HG03521 (cell line): ENCODE measurements at regions not wholly inside any gene's neighbourhood (a gene's known extent, or its start where the extent isn't known, plus 50 kb on each side); places are given as distances from the start of the nearest gene placed in this dataset.

ENCODE experiments used
- ATAC-seq: cut with Tn5 transposase; IDR thresholded peaks from one replicate; pipeline ENCODE4 v1.9.1; 2021; ENCODE audit warnings: mild to moderate bottlenecking, moderate library complexity; ENCODE audit not compliant: unreplicated experiment

DNA sequence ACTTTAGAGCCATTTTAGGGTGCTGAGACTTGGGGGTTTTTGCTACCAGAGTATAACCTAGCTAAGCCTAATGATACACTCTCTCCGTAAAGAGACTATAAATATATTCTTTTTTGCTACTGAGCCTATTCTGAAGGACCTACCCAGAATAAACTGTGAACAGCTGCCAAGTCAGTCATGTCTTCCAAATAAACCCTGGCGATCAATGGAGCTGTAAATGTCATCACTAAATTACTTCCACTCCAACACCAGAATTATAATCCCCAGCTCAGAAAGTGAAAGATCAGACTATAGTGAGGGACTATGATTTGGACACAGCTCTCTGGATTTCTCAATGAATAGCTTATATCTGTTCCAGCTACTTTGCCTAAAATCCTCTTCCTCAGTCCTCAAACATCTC lies 178.9 kb downstream of the METTL4 start:
- ATAC-seq, result no peak

DNA sequence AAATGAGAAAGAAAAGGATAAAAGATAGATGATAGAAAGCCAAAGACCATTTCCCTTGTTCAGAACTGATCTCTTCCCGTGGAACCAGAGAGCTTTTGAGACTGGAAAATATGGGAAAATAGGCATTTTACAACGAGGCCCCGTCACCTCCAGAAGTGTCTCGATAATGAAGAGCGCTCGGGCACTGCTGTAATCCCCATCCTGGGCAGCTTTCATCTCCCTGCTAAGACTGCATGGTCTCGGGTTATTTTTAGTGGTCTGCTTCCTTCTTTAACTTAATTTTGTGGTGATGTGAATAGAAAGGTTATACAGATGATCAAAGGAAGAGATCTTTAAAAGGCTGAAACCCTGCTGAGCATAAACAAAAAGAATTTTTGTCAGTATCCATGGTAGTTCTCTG lies 176.6 kb downstream of the METTL4 start:
- no peak for ATAC-seq

DNA sequence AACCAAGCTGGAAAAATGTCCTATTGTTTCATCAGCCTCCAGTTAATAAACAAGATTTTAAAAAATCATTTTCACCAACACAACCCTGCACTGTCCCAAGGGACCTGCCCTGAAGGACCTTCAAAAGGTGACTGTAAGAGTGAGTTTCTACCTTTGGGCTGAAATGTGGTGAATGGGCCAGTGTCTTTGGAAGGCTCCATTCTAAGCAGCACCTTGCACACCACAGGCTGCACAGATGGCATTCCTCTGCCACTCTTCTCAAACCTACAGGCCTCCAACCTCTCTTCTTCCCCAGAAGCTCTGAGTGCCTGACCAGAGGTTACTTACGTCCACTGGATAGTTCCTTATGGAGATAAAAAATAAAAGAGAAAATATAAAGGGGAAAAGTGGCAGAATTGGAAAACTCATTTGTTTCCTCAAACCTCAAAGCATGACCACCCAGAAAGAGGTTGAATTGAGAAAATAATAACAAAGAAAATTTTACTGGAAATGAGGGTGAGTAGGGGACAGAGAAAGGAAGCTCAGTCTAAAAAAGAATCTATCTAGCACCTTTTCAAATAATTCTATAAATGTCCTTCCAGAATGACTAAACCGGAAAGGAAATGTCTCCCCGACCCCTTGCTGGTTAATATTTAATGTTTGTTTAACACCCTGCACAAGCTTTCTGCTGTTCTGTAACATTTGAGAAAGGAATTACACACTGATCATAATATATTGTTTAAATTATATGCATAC lies 175.7 kb downstream of the METTL4 start:
- ATAC-seq, result no peak

DNA sequence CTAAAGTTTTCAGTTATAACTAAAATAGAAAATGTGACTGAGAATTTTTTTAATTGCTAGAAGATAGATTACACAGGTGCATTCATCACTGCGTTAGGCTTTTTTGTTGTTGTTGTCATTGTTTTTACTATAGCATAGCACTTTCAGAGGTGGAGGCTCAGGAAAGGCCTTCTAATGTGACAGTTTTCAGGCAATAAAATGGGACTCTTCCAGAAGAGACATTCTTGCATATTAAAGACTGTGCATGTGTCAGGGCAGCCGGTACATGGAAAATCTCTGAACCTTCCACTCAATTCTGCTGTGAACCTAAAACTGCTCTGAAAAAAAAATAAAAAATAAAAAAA lies 175.2 kb downstream of the METTL4 start:
- no peak for ATAC-seq

DNA sequence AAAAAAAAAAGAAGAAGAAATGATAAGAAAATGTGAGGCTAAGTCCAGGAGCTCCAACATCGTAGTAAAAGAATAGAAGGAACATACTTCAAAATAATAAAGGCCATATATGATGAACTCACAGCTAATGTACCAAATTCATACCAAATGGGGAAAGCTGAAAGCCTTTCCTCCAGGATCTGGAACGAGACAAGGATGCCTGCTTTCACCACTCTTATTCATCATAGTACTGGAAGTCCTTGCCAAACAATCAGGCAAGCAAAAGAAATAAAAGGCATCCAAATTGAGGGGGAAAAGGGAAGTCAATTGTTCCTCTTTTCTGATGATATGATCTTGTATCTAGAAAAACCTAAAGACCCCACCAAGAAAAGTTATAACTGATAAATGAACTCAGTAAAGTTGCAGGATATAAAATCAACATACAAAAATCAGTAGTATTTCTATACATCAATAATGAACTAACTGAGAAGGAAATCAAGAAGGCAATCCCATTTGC lies 170.6 kb downstream of the METTL4 start:
- no peak for ATAC-seq

DNA sequence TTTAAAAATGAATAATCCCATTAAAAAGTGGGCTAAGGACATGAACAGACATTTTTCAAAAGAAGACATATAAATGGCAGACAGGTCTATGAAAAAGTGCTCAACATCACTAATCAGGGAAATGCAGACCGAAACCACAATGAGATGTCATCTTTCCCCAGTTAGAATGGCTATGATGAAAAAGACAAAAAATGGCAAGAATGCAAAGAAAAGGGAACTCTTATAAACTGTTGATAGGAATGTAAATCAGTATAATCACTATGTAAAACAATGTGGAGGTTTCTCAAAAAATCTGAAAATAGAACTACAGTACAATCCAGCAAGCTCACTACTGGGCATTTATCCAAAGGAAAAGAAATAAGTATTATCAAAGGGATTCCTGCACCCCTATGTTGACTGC lies 169.2 kb downstream of the METTL4 start:
- ATAC-seq, result no peak

DNA sequence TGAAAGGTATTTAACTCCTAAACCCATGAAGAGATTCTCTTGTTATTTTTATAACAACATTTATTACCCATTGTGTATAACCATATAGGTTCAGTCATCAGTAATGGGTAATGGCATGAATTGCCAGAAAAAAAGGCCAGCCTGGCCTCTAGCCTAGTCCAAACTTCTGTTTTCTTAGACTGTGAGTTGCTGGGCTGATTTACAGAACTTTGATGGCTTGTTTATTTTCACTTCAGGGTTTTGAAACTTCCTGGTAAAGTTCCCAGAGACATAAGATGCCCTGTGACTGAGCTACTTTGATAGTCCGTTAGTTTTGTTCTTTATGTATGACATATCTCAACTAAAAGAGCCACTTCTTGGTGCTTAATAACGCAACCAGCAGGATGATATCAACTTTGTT lies 164.8 kb downstream of the METTL4 start:
- no peak for ATAC-seq

DNA sequence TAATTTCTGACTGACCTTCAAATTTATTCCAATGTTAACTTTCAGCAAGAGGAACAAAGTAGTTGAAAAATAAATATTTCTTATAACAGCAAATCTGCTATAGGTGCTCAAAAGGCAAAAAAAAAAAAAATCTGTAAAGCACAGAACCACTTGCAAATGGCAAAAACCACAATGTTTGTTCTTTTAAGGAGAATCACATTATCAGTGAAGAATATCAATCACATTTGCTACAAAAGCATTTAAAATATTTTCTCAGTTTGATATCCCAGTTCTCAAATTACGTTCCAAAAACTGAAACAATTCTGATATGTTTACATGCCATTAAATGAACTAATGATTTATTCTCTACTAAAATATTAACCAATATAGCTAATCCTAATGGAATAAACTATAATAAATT lies 163.3 kb downstream of the METTL4 start:
- ATAC-seq, result no peak

DNA sequence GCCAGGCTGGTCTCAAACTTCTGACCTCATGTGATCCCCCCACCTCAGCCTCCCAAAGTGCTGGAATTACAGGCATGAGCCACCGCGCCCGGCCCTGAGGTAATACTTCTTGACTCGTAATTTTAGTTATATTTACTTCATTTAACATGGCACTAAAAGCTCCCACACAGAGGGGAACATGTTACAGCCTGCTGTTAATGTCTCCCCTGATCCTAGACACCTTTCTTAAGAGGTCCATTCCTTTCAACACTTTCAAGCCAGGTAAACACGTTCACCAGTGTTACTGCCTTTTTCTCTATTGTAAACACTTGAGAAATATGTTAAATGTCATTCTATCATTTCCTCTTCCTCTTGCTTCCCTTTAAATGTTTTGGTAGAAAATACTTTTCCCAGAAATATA lies 161.4 kb downstream of the METTL4 start:
- ATAC-seq, result no peak

DNA sequence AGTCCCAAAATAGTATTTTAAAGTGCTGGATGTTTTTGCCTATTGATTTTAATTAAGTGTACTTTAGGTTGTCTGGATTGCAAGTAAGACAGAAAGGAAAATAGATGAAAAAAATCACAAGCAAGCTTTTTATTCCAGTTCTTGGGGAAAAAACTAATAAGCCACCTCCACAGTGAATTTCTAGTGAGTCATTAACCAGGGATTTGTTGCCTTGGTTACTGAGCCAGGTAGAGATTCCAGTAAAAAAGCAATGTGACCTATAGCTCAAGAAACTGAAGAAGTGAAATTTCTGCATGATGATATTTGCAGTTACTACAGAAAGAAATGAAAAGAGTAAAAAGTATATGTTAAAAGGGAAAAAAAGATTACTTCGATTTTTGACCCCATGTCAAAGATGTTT lies 160.6 kb downstream of the METTL4 start:
- no peak for ATAC-seq

DNA sequence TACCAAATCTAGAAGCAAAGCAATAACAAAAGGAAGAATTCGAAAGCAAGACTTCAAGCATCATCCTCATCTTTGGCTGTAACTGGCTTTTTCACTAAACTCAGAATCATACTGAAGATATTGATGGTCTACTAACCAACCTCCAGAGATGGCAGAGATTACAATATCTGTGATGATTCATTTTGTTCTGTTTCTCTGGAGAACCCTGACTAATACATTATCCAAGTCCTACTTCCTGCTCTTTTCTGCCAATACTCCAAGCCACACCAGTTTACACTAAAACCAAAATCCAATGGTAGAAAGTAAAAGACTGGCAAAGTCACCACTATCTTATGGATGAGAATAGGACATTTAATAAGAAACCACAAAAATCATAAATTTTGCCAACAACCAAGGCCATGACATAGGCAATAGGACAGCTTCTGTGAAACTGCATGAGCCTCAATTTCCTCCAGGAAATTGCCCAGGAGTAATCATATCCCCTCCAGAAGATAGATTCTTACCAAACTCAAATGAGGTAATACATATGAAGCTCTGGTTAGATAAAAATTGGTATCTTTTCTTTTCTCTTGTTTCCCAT lies 159.8 kb downstream of the METTL4 start:
- no peak for ATAC-seq

DNA sequence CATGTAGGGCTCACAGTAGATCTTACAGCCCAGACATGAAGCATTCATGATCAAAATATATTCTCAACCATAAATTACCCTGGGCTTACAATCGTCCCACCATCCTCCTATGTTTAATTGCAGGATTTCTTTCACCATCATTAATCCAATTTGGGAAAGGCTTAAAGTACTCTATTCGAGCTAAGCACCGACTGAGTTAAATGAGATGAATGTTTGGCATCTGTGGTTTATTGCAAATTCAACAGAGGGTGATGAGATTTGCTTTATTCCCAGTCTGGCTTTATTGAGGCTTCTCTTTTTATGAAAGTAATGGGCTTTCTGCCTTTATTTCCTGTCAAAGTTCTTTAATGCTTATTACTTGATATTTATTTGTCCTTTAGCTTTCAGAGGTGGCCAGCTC lies 159.0 kb downstream of the METTL4 start:
- no peak for ATAC-seq

DNA sequence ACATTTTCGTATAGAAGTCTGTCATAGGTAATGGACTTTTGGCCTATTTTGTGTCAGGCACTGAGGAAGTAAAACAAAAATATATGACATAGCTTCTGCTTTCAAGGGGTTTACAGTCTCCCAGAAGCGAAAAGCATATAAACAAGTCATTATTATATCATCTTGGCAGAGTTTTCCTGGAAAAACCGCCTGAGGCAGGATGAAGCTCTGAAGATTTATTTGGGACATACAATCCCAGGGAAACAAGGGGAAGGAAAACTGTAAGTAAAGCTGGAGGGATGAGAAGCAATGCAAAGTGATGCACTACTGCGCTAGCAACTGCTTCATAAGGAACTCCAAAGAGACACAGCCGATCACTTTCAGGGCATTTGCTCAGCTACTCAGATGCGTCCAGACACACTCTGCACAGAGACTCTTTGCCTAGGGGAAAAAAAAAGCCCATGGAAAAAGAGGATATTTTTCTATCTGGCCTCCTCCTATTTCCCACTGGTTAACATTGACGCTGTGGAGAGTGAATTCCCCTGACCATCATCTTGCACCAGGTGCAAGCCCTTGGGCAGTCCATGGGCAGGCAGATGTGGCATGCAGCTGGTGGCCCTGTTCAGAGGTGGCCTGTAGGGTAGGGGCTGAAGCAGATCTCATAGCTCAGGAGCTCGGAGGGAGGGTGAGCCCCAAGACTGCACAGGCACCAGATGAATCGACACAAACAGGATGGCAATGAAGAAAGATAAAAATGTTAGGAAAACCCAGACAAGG lies 158.1 kb downstream of the METTL4 start:
- no peak for ATAC-seq

DNA sequence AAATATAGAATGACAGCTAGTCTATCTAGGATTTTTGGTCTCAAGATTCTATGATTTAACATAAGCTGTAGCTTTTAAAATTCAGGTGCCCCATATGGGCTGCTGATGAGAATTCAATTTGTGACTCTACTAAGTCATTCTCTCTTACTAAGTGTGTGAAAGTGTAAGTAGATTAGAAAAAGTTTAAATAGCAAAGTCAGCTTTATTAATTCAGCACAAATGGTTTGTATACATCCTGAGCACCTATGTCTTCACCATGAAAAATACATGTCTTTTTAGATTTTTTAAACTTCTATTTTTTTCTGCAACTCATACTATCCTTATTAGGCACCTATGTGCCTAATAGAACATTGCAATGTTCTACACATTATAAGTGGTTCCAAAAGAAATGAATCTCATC lies 157.1 kb downstream of the METTL4 start:
- ATAC-seq, result no peak

DNA sequence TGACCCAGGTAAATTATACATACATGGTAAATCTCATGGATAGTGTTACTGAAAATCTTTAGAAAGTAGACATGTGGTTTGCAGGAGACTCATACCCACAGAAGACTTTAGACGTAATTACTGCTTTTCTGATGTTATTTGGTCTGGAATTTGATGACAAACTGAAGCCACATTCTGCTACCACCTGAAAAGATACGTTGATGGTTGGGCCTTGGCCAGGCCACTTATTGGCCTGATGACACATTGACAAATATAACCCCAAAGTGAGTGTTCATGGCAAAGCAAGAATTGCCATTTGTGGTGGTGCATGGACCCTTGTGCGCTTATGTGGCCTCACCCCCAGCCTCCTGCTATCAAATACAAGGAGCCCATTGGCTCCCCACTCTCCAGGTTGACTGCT lies 155.6 kb downstream of the METTL4 start:
- ATAC-seq, result no peak

DNA sequence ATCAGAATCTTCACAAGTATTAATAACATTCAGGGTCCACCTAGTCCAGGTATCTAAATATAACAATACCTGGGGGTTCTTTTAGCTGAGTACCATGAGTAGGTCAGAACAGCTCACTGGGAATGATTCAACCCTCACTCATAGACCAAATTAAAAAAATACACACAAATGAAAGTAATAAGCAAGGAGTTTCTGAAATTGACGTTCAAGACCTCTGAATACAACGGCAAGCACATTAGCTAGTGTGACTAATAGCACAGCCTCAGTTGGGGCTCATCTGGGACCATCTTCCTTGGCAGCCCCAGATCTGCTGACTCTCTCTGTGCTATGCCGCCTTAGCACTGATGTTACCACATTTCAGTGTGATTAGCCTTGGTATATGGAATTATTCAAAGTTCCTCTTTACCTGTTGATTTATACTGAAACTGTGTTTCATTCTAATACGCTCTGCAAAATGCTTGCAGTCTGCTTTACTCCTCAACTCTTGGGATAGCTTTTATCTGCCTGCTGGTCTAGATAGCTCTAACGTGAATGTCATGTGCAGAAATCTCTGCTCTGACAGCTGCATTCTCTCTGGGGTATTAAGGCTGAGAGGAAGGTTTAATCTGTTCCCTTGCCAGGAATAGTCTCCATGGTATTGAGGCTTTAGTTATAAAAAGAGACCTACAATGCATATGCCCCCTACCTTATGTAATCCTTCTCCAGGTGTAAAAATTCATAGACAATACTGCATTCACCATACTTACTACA lies 153.3 kb downstream of the METTL4 start:
- ATAC-seq, result no peak

DNA sequence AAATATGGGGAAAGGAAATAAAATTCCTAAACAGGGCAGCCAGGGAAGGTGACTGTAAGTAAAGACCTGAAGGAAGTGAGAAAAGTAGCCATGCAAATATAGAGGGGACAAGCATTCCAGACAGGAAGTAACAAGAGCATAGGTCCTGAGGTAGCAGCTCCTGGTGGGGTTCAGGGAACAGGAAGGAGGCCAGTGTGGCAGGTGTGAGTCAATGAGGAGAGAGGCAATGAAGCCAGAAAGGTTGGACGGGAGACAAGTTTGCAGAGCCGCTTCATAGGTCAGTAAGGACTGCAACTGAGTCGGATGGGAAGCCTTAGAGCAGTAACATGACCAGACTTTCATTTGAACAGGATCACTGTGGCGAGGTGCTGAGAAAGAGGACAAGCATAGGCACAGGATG lies 150.9 kb downstream of the METTL4 start:
- no peak for ATAC-seq

DNA sequence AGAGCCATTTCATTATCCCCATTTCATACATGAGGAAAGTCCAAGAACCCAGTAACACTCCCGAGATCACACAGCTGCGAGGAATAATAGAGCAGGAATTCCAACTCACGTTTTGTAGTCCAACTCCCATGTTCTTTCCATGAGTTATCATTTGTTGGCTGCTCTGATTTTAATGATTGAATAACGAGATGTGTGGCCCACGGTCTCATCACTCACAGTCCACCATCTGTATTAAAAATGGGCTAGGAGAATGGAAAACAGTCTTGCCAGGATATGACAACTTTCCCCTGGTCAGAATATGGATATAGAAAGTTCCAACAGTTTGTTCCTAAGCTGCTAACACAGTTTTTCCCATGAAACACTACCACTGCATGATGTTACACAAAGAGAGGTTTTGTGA lies 147.5 kb downstream of the METTL4 start:
- no peak for ATAC-seq

DNA sequence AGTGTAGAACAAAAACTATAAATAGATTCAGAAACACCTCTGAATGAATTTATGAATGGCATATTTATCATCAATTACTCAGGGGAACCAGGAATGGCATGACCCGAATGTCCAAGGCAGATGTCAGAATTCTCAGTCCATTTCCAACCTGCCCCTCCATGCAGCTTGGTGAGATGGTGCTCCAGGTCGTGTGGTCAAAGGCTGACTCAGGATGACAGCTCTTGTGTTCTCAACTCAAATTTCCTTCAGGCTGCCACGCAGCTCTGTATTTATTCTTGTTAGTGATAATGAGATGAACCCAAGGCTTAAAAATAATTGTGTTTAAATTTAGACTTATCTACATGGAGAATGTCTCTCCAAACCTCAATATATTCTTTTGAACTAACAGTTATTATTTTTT lies 146.9 kb downstream of the METTL4 start:
- ATAC-seq, result no peak

DNA sequence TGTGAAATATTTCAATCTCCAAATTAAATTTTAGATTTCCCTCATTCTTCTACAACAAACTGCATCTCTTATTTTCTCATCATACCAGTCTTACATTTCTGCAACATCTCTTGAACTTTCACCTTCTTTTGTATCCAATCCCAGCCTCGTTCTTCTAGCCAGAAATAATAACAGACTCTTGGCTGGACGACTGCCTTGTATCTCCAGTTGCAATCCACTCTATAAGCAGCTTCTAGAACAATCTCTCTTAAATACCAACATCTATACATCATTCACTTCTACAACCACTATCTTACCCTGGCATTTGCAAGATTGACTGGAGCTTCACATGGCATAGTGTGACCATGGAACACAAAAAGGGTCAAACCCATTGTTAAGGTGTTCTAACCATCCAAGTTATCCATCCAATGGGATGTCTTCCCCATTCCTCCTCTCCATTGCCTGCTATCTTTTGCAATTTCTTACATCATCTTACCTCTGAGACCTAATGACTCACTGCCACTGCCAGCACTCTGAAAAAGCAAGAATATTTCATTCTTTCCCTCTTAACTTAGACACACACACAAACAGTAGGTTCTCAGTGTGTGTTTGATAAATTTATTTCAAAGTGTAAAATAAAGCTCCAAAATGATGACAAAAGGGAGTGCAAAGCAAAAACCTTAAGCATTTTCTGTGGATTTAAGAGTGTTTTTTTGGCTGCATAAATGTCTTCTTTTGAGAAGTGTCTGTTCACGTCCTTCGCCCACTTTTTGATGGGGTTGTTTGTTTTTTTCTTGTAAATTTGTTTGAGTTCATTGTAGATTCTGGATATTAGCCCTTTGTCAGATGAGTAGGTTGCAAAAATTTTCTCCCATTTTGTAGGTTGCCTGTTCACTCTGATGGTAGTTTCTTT lies 145.6 kb downstream of the METTL4 start:
- ATAC-seq, result no peak

DNA sequence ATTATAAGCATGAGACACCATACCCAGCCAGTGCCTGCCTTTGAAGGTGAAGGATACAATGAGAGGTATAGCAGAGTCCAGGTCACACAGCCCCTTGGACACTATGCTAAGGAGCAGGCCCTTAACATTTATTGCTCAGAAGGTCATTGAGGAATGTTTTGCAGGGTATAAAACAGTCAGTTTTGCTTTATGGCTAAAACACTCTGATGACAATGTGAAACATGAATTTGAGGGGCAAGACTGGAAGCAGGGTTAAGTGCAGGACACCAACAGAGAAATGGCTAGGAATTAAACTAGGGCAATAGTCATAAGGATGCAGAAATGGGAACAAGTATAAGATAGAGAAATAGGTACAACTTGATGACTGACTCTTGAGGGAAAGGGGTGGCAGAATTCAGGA lies 141.1 kb downstream of the METTL4 start:
- no peak for ATAC-seq
